BLaER1 (cell line): ENCODE measurements at regions not wholly inside any gene's neighbourhood (a gene's known extent, or its start where the extent isn't known, plus 50 kb on each side); places are given as distances from the start of the nearest gene placed in this dataset.
"Not testable (repeated sequence)": the region's sequence is repeated elsewhere in the genome, so short reads cannot be mapped to it uniquely, and the experiment has no call there.

Experiments used
- H3K27ac ChIP-seq: shearing (Covaris generic); formaldehyde crosslinking; 2 replicates; pipeline ENCODE4 v1.8.1; 2022
- H3K27me3 ChIP-seq: shearing (Covaris generic); formaldehyde crosslinking; 2 replicates; pipeline ENCODE4 v1.8.1; 2022
- H3K36me3 ChIP-seq: shearing (Covaris generic); formaldehyde crosslinking; 2 replicates; pipeline ENCODE4 v1.8.1; 2022
- H3K4me1 ChIP-seq: shearing (Covaris generic); formaldehyde crosslinking; 2 replicates; pipeline ENCODE4 v1.8.1; 2022
- H3K4me2 ChIP-seq: shearing (Covaris generic); formaldehyde crosslinking; 2 replicates; pipeline ENCODE4 v1.8.1; 2022
- H3K4me3 ChIP-seq: shearing (Covaris generic); formaldehyde crosslinking; 2 replicates; pipeline ENCODE4 v1.8.1; 2022
- H3K9ac ChIP-seq: shearing (Covaris generic); formaldehyde crosslinking; 2 replicates; pipeline ENCODE4 v1.8.1; 2022
- H3K9me3 ChIP-seq: shearing (Covaris generic); formaldehyde crosslinking; 2 replicates; pipeline ENCODE4 v1.8.1; 2022
- H4K20me1 ChIP-seq: shearing (Covaris generic); formaldehyde crosslinking; 2 replicates; pipeline ENCODE4 v1.8.1; 2022
- Cebpa-rat ChIP-seq: shearing (Covaris generic); IDR thresholded peaks from 2 replicates; pipeline ENCODE4 v1.8.1; 2022

GRCh38 chr14:43778570-43778936, 728.5 kb downstream of the FSCB start:
- Histone ChIP-seq H3K36me3 (no peaks in the 10 kb centered on the region), H3K27ac (no peak overlapping the region), H3K9ac (no peak overlapping the region), H3K27me3 (no peaks in the 10 kb centered on the region), H3K9me3 (peaks cover 7% of the 10 kb centered on the region), H3K4me3 (no peak overlapping the region), H3K4me1 (no peaks in the 10 kb centered on the region), H3K4me2 (no peak overlapping the region), H4K20me1 (no peaks in the 10 kb centered on the region)
- TF ChIP-seq Cebpa-rat = no peak

- H3K9ac ChIP-seq = no peak overlapping the region
- no peaks in the 10 kb centered on the region for H3K36me3 ChIP-seq
- no peaks in the 10 kb centered on the region for H3K27me3 ChIP-seq
- no peak overlapping the region for H3K27ac ChIP-seq
- H4K20me1 ChIP-seq = no peaks in the 10 kb centered on the region
- no peak overlapping the region for H3K4me2 ChIP-seq
- no peaks in the 10 kb centered on the region for H3K9me3 ChIP-seq
- no peak overlapping the region for H3K4me3 ChIP-seq
- no peak for TF ChIP-seq Cebpa-rat
- no peaks in the 10 kb centered on the region for H3K4me1 ChIP-seq
Observed at GRCh38 chr14:43765474-43765873, 741.6 kb downstream of the FSCB start.

- H4K20me1 ChIP-seq = no peaks in the 10 kb centered on the region
- no peaks in the 10 kb centered on the region for H3K9me3 ChIP-seq
- H3K36me3 ChIP-seq = no peaks in the 10 kb centered on the region
- no peak overlapping the region for H3K4me2 ChIP-seq
- no peak for TF ChIP-seq Cebpa-rat
- H3K4me3 ChIP-seq = no peak overlapping the region
- no peaks in the 10 kb centered on the region for H3K4me1 ChIP-seq
- H3K27me3 ChIP-seq = no peaks in the 10 kb centered on the region
- no peak overlapping the region for H3K27ac ChIP-seq
- no peak overlapping the region for H3K9ac ChIP-seq
Observed at GRCh38 chr14:43764433-43764832, 742.6 kb downstream of the FSCB start.

GRCh38 chr14:43755707-43756106, 751.4 kb downstream of the FSCB start:
- Histone ChIP-seq H3K27me3 (no peaks in the 10 kb centered on the region), H4K20me1 (no peaks in the 10 kb centered on the region), H3K9me3 (no peaks in the 10 kb centered on the region), H3K9ac (no peak overlapping the region), H3K4me1 (no peaks in the 10 kb centered on the region), H3K4me3 (no peak overlapping the region), H3K27ac (no peak overlapping the region), H3K36me3 (no peaks in the 10 kb centered on the region), H3K4me2 (no peak overlapping the region)
- TF ChIP-seq Cebpa-rat = no peak

- Histone ChIP-seq H4K20me1 (no peaks in the 10 kb centered on the region), H3K27me3 (no peaks in the 10 kb centered on the region), H3K9me3 (no peaks in the 10 kb centered on the region), H3K36me3 (no peaks in the 10 kb centered on the region), H3K4me3 (no peak overlapping the region), H3K4me1 (no peaks in the 10 kb centered on the region), H3K27ac (no peak overlapping the region), H3K9ac (no peak overlapping the region), H3K4me2 (no peak overlapping the region)
- no peak for TF ChIP-seq Cebpa-rat
Observed at GRCh38 chr14:43754838-43755237, 752.2 kb downstream of the FSCB start.

DNA sequence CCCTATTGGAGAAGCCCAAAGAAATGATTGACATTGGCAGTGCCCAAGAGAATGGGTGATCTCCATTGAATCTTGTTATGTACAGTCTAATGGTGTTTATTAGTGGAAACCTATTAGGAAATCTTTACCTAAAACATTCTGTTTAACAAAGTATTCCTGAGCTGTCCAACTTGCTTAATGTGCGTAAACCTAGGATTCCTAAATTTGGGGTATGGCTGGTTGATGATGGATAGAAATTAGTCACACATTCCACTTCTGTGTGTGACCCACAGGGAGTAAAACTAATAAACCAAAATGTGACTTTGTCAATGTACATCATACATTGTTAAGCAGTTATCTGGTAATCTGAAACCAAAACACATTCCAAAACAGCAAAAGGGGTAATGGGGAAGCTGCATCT, 761.3 kb downstream of the FSCB start:
- Histone ChIP-seq H3K9ac (no peak overlapping the region), H3K4me1 (no peaks in the 10 kb centered on the region)
- no peak for TF ChIP-seq Cebpa-rat

GRCh38 chr14:43735932-43736331, 771.2 kb downstream of the FSCB start:
- Histone ChIP-seq H3K4me1 (no peaks in the 10 kb centered on the region), H3K4me2 (no peak overlapping the region), H3K27me3 (no peaks in the 10 kb centered on the region), H4K20me1 (no peaks in the 10 kb centered on the region), H3K36me3 (no peaks in the 10 kb centered on the region), H3K4me3 (no peak overlapping the region), H3K9me3 (no peaks in the 10 kb centered on the region), H3K27ac (no peak overlapping the region), H3K9ac (no peak overlapping the region)
- no peak for TF ChIP-seq Cebpa-rat

More for the DNA sequence above, 761.3 kb downstream of the FSCB start:
- H3K4me3 ChIP-seq = no peak overlapping the region
- no peaks in the 10 kb centered on the region for H3K27me3 ChIP-seq
- H4K20me1 ChIP-seq = no peaks in the 10 kb centered on the region
- H3K27ac ChIP-seq = no peak overlapping the region
- no peak overlapping the region for H3K4me2 ChIP-seq
- no peaks in the 10 kb centered on the region for H3K36me3 ChIP-seq
- H3K9me3 ChIP-seq = no peaks in the 10 kb centered on the region

DNA sequence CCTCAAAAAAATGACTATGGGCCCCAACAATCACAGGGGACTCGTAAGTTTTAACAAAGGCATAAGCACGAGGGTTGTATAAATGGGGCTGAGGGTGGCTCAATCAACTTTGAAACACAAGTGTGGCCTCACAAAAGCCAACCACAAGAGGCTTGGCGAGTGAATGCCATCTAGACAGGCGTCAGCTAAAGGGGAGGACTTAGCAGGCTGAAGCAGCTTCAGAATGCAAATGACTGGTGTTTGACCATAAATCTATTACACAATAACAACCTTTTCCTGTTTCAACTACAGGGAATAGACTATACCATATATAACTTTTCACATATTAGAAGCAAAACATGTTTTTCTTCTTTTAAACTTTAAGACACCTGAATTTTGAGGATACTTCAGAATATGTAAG, 777.9 kb downstream of the FSCB start:
- TF ChIP-seq Cebpa-rat = no peak

DNA sequence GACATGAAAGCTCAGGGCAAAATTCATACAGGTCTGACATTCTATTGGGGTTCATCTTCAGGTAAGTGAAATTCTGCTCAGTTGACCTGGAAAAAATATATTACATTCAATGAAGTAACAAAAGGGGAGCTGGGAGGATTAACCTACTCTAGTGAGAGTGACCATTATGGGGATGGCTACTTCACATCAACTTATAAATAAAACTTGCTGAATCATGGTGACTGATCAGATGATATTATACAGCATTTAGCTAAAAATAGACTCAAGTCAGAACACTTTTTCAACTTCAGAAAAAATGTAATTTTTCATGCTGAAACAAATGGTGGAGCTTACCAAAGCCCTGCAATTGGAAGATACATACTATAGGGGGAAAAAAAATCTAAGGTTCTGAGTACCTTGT, 800.2 kb downstream of the FSCB start:
- Histone ChIP-seq H3K4me3 (no peak overlapping the region), H3K36me3 (no peaks in the 10 kb centered on the region), H3K9ac (no peak overlapping the region), H3K4me2 (no peak overlapping the region), H3K4me1 (no peaks in the 10 kb centered on the region), H3K27ac (no peak overlapping the region), H3K9me3 (no peaks in the 10 kb centered on the region), H4K20me1 (no peaks in the 10 kb centered on the region), H3K27me3 (no peaks in the 10 kb centered on the region)
- no peak for TF ChIP-seq Cebpa-rat

More for the DNA sequence above, 777.9 kb downstream of the FSCB start:
- H3K9me3 ChIP-seq = no peaks in the 10 kb centered on the region
- no peaks in the 10 kb centered on the region for H3K36me3 ChIP-seq
- H3K4me2 ChIP-seq = no peak overlapping the region
- H3K4me3 ChIP-seq = no peak overlapping the region
- no peak overlapping the region for H3K9ac ChIP-seq
- H4K20me1 ChIP-seq = no peaks in the 10 kb centered on the region
- no peak overlapping the region for H3K27ac ChIP-seq
- no peaks in the 10 kb centered on the region for H3K27me3 ChIP-seq
- no peaks in the 10 kb centered on the region for H3K4me1 ChIP-seq

- H3K27ac ChIP-seq, H3K4me1 ChIP-seq, H3K27me3 ChIP-seq, H4K20me1 ChIP-seq, H3K4me3 ChIP-seq, H3K9me3 ChIP-seq, H3K4me2 ChIP-seq, H3K36me3 ChIP-seq, H3K9ac ChIP-seq: not testable (repeated sequence)
Observed at GRCh38 chr14:43698561-43699284, 808.4 kb downstream of the FSCB start.

DNA sequence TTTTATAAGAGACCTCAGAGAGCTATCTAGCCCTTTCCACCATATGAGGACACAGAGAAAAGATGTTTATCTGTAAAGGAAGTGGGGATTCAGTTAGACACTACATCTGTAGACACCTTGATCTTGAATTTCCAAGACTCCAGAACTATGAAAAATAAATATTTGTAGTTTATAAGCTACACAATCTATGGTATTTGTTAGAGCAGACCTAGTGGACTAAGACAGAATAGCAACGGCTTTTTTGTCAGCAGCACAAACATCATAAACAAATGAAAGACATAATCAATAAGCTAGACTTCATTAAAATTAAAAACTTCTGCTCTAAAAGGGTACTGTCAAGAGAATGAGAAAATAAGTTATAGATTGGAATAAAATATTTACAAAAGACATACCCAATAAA, 810.1 kb downstream of the FSCB start:
- Histone ChIP-seq H3K27ac (no peak overlapping the region), H3K4me1 (no peaks in the 10 kb centered on the region), H3K4me3 (no peak overlapping the region), H3K4me2 (no peak overlapping the region), H3K36me3 (no peaks in the 10 kb centered on the region), H4K20me1 (no peaks in the 10 kb centered on the region), H3K27me3 (no peaks in the 10 kb centered on the region), H3K9me3 (no peaks in the 10 kb centered on the region), H3K9ac (no peak overlapping the region)
- TF ChIP-seq Cebpa-rat = no peak
